Body of pancreas (tissue), 4 donors: ENCODE measurements at regions not wholly inside any gene's neighbourhood (a gene's known extent, or its start where the extent isn't known, plus 50 kb on each side); places are given as distances from the start of the nearest gene placed in this dataset.

Experiments used
- CTCF ChIP-seq, 7 experiments: fragments of 450-650 bp in 4 of 7; fragments of 200-600 bp in 3 of 7; sonication (generic) in 3 of 7; IDR thresholded peaks; one replicate each; pipeline ENCODE4 v1.5.1; 2016 to 2019; ENCODE audit warnings: antibody characterized with exemption in 7 of 7
- POLR2A ChIP-seq, 3 donors: fragments of 450-650 bp; IDR thresholded peaks; one replicate each; pipeline ENCODE4 v1.6.1; 2016; ENCODE audit warnings: antibody characterized with exemption in 3 of 3, mild to moderate bottlenecking in 2 of 3

GRCh38 chr1:76730027-76730426 lies 137.3 kb upstream of the ST6GALNAC5 start:
- no peak for TF ChIP-seq CTCF (IDR thresholded peaks at IDR 0.05)
- TF ChIP-seq POLR2A (IDR thresholded peaks at IDR 0.05): no peak
